ENCODE measurements at regions not wholly inside any gene's neighbourhood (a gene's known extent, or its start where the extent isn't known, plus 50 kb on each side); places are given as distances from the start of the nearest gene placed in this dataset.

DNA sequence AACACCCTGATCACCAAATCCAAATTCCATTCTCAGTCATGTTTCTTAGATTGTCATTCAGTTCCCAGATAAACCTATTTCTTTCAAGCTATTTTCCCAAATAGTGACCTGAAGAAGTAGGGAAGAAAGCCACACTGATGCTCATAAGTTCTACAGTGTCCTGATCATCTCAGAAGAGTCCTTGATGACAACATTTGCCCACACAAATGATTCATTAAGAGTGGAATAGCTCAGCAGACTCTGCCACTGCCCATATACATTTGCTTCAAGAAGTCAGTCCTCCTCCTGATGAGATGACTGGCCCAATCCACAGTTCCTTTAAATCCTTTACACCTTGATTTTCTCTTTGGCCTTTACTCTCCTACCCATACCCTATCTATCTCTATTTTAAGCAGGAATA, 283.7 kb upstream of the NR4A3 start:
- DNase-seq (ENCODE audit: low read depth): no peak

GRCh38 chr9:99544526-99544925, 277.2 kb upstream of the NR4A3 start:
- DNase-seq (ENCODE audit: low read depth): no peak

DNA sequence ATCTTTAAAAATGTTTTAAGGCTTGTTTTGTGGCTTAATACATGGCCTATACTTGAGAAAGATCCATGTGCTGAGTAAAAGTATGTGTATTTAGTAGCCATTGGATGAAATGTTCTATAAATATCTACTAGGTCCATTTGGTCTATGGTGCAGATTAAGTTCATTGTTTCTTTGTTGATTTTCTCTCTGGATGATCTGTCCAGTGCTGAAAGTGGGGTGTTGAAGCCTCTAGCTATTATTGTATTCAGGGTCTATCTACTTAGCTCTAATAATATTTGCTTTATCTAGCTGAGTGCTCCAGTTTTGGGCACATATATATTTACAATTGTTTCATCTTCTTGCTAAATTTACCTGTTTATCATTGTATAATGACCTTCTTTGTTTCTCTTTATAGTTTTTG, 272.2 kb upstream of the NR4A3 start:
- DNase-seq (ENCODE audit: low read depth): no peak

GRCh38 chr9:99555792-99556191, 265.9 kb upstream of the NR4A3 start:
- no peak for DNase-seq (ENCODE audit: low read depth)

DNA sequence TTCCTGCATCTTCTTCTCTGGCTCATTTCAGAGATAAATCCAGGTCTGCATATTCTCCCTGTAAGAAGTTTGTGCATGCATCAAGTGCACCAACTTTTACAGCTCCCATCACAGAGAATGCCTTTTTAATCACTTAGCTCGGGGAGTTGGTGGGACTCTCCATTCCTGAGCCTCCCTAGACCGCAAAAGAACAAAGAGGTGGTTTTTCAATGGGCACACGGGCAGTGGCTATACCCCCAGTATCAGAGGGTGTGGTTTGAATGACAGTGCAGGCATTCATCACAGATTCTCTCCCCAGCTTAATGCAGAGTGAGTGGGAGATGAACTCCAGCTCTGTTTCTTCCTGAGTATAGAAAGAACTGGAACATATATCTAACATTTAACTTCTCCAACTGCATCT, 264.7 kb upstream of the NR4A3 start:
- no peak for DNase-seq (ENCODE audit: low read depth)

GRCh38 chr9:99557816-99558215, 263.9 kb upstream of the NR4A3 start:
- no peak for DNase-seq (ENCODE audit: low read depth)

DNA sequence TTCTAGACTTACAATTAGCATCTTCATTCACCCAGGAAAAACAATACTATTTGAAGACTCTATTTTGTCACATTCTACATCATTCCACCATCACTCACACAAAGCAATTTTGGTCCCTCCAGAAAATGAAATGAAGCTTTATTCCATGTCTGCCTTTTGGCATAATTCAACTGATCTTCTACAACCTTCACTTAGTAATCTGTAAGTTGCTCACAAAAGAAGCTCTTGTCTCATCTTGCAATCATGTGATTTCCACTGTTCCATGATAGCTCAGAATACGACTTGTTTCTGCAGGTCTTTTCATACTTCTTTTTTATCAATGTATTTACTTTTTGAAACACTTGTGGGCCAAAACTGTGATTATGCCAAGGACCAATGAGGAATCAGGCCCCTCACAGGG, 261.9 kb upstream of the NR4A3 start:
- DNase-seq (ENCODE audit: low read depth): no peak

DNA sequence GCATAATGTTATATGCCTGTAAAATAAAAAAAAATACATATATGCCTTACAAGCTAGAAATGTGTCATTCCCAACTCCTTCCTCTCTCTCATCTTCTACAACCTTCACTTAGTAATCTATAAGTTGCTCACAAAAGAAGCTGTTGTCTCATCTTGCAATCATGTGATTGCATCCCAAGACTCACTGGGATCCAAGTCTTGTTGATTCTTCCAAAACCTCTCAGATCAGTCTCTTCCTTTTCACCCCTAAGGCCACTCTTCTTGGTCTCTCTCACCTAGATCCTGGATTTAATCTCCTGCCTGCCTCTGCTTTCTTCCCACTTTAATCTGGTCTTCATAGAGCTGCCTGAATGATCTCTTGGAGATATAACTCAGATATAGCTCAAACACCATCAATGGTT, 261.1 kb upstream of the NR4A3 start:
- no peak for DNase-seq (ENCODE audit: low read depth)

- no peak for DNase-seq (ENCODE audit: low read depth)
Measured at GRCh38 chr9:99561509-99561917, 260.2 kb upstream of the NR4A3 start.

GRCh38 chr9:99561961-99562565, 259.6 kb upstream of the NR4A3 start:
- DNase-seq (ENCODE audit: low read depth): no peak

DNA sequence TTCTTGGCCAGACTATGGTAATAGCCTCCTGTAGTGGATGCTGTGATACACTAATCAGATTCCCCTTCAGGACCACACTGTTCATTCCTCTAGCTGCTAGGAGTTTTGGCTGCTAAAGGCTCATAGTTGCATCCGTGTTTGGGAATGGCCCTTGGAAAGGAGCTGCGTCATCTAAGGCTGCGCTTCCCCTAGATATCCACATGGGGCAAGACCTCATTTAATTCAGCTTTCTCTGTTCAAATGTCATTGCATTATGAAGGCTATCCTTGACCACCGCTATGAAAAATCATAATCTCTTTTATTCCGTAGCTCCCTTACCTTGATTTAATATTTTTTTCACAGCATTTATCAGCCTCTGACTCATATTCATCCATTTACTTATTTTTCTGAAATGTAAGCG, 258.3 kb upstream of the NR4A3 start:
- DNase-seq (ENCODE audit: low read depth): no peak

DNA sequence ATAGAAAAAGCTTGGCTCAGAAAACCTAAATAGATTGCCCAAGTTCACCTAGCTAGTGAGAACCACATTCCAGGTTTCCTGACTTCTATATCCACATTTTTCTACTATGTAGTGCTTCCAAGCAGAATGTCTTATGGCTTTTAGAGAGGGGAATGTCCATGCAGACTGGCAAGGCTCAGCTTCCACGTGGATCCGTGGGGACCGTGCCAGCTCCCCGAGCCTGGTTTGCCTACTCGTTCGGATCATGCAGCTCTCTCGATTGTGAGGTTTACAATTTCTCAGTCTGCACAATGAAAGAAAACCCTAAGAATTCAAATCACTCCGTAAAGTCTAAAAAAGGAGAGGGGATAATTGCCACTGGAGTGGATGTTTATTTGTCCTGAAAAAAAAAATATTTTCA, 256.5 kb upstream of the NR4A3 start:
- DNase-seq (ENCODE audit: low read depth): no peak

DNA sequence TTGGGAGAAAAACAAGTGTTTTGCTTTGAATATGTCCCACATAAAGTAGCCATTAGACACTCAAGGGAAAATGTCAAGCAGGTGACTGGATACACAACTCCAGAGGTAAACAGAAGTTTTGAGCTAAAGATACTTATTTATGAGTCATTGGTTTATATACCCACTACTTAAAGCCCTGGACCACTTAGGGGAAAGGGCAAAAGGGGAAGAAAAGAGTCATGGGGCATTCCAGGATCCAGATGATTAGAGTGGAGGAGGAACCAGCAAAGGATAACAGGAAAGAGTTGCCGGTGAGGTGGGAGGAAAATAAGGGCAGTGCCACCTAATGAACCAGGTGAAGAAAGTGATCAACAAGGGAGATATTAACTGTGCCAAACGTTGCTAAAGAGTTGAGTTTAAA, 254.2 kb upstream of the NR4A3 start:
- DNase-seq (ENCODE audit: low read depth): no peak

GRCh38 chr9:99569840-99570239, 251.8 kb upstream of the NR4A3 start:
- no peak for DNase-seq (ENCODE audit: low read depth)

- DNase-seq (ENCODE audit: low read depth): no peak
Measured at GRCh38 chr9:99572567-99572966, 249.1 kb upstream of the NR4A3 start.

DNA sequence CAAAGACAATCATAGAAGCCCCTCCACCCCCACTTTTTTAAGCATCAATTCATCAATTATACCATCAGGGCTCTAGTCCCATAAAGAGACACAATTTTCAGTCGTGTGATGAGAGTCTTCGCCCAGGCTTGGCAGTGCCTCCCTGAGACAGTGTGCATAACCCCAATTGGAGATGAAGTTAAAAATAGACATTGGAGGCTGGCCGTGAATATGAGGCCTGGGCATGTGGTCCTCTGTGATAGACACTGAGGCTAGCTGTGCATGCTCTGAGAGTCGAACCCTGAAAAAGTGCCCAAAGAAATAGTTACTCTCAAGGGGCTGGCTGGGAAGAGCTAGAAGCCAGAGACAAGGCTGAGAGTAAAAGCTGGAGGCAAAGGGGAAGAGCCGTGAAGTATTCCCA, 248.6 kb upstream of the NR4A3 start:
- DNase-seq (ENCODE audit: low read depth): no peak

GRCh38 chr9:99573886-99574285, 247.8 kb upstream of the NR4A3 start:
- no peak for DNase-seq (ENCODE audit: low read depth)

DNA sequence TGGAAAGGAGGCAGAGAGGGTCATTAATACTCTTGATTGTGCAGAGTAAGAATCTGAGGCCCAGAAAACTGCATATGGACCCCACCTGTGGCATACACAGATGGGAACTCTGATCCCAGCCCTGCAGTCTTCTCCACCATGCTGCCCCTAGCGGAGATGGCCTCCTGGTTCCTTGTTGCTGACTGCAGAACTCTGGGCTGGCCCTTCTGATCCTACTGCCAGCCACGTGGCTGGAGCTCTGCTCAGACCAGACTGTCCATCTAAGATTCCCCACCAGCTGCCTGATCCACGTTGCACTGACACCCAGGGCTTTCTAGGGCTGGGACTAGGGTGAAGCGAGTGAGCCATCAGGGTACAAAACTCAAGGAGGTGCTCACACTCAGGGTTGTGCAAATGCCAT, 245.7 kb upstream of the NR4A3 start:
- DNase-seq (ENCODE audit: low read depth): no peak

- no peak for DNase-seq (ENCODE audit: low read depth)
Measured at GRCh38 chr9:99576876-99577275, 244.8 kb upstream of the NR4A3 start.

GRCh38 chr9:99577351-99577750, 244.3 kb upstream of the NR4A3 start:
- no peak for DNase-seq (ENCODE audit: low read depth)

GRCh38 chr9:99578666-99579065, 243.0 kb upstream of the NR4A3 start:
- no peak for DNase-seq (ENCODE audit: low read depth)

- no peak for DNase-seq (ENCODE audit: low read depth)
Measured at GRCh38 chr9:99579964-99580363, 241.7 kb upstream of the NR4A3 start.

GRCh38 chr9:99582814-99583213, 238.9 kb upstream of the NR4A3 start:
- DNase-seq (ENCODE audit: low read depth): no peak

GRCh38 chr9:99588299-99588698, 233.4 kb upstream of the NR4A3 start:
- no peak for DNase-seq (ENCODE audit: low read depth)

- no peak for DNase-seq (ENCODE audit: low read depth)
Measured at GRCh38 chr9:99588747-99589146, 232.9 kb upstream of the NR4A3 start.
